Thoracic aorta (tissue), 2 donors: ENCODE measurements at regions not wholly inside any gene's neighbourhood (a gene's known extent, or its start where the extent isn't known, plus 50 kb on each side); places are given as distances from the start of the nearest gene placed in this dataset.

ENCODE experiments used
- ATAC-seq: fragments of 150-250 bp; one replicate; pipeline ENCODE4 v1.8.0; 2017; ENCODE audit warnings: low read depth; ENCODE audit not compliant: insufficient number of reproducible peaks, low FRiP score
- DNase-seq: peaks from one replicate; pipeline ENCODE4 v3.0.0-alpha.2; 2020; ENCODE audit warnings: low spot score
- H3K27ac ChIP-seq, 2 donors: fragments of 200-600 bp; sonication (generic); 1 replicate in 1 of 2; 2 replicates in 1 of 2; pipeline ENCODE4 v1.5.1; 2016; ENCODE audit warnings: mild to moderate bottlenecking in 2 of 2, moderate library complexity in 2 of 2
- H3K27me3 ChIP-seq: fragments of 200-600 bp; sonication (generic); replicated peaks from 2 replicates; pipeline ENCODE4 v1.6.0; 2016; ENCODE audit warnings: mild to moderate bottlenecking; ENCODE audit not compliant: insufficient read depth
- H3K36me3 ChIP-seq: fragments of 200-600 bp; sonication (generic); one replicate; pipeline ENCODE4 v1.5.1; 2016
- H3K4me1 ChIP-seq, 2 donors: fragments of 200-600 bp; sonication (generic); 1 replicate in 1 of 2; 2 replicates in 1 of 2; pipeline versions ENCODE4 v1.5.1 to v1.6.0; 2016; ENCODE audit warnings: low read depth in 2 of 2, mild to moderate bottlenecking in 1 of 2; ENCODE audit not compliant: control insufficient read depth in 1 of 2
- H3K4me3 ChIP-seq: fragments of 200-600 bp; sonication (generic); 2 replicates; pipeline ENCODE4 v1.5.1; 2016; ENCODE audit warnings: mild to moderate bottlenecking
- H3K9me3 ChIP-seq: fragments of 200-600 bp; sonication (generic); 2 replicates; pipeline ENCODE4 v1.5.1; 2016
- TF ChIP-seq, protein P1 (sequence below): fragments of 200-600 bp; sonication (generic); IDR thresholded peaks from one replicate; pipeline ENCODE4 v1.5.1; 2019; ENCODE audit warnings: antibody characterized with exemption

DNA sequence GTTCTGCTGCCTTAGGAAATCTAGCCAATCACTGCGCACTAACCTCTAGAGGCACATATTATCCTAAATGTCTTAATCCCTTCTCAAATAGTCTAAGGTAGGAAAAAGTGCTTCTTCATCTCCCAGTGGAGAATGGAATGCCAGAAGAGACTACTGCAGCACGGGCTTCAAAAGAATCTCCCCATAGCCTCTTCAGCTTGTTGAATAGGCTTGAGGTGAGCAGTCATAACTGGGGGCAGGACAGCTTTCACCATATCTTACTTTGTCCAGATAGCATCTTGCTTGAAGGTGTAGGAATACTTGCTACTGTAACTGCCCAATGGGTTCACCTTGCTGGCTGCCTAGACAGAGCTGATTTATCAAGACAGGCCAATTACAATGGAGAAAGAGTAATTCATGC is 88.8 kb downstream of the MBL2 start:
- no peak for ATAC-seq
- TF ChIP-seq, protein P1, sequence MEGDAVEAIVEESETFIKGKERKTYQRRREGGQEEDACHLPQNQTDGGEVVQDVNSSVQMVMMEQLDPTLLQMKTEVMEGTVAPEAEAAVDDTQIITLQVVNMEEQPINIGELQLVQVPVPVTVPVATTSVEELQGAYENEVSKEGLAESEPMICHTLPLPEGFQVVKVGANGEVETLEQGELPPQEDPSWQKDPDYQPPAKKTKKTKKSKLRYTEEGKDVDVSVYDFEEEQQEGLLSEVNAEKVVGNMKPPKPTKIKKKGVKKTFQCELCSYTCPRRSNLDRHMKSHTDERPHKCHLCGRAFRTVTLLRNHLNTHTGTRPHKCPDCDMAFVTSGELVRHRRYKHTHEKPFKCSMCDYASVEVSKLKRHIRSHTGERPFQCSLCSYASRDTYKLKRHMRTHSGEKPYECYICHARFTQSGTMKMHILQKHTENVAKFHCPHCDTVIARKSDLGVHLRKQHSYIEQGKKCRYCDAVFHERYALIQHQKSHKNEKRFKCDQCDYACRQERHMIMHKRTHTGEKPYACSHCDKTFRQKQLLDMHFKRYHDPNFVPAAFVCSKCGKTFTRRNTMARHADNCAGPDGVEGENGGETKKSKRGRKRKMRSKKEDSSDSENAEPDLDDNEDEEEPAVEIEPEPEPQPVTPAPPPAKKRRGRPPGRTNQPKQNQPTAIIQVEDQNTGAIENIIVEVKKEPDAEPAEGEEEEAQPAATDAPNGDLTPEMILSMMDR = no peak

DNA sequence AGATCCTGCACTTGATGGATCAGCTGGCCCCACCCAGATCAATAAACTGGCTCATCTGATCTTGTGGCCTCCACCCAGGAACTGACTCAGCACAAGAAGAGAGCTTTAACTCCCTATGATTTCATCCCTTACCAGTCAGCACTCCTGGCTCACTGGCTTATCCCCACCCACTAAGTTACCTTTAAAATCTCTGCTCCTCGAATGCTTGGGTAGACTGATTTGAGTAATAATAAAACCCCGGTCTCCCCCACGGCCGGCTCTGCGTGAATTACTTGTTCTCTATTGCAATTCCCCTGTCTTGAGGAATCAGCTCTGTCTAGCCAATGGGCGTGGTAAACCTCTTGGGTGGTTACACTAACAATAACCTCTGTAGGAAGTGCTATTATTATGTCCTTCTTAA is 83.7 kb downstream of the MBL2 start:
- DNase-seq (no peak), ATAC-seq (no peak)
- Histone ChIP-seq H3K4me3 (no peak overlapping the region), H3K27me3 (no peaks in the 10 kb centered on the region), H3K9me3 (no peaks in the 10 kb centered on the region), H3K4me1 (no peaks in the 10 kb centered on the region), H3K36me3 (no peaks in the 10 kb centered on the region), H3K27ac (no peak overlapping the region)
- TF ChIP-seq, protein P1 = no peak

More for the DNA sequence above, 88.8 kb downstream of the MBL2 start:
- H3K27me3 ChIP-seq = no peaks in the 10 kb centered on the region
- H3K9me3 ChIP-seq = no peaks in the 10 kb centered on the region
- H3K36me3 ChIP-seq = no peaks in the 10 kb centered on the region
- no peak overlapping the region for H3K4me3 ChIP-seq
- H3K27ac ChIP-seq = no peak overlapping the region
- H3K4me1 ChIP-seq = no peaks in the 10 kb centered on the region
- DNase-seq = no peak

DNA sequence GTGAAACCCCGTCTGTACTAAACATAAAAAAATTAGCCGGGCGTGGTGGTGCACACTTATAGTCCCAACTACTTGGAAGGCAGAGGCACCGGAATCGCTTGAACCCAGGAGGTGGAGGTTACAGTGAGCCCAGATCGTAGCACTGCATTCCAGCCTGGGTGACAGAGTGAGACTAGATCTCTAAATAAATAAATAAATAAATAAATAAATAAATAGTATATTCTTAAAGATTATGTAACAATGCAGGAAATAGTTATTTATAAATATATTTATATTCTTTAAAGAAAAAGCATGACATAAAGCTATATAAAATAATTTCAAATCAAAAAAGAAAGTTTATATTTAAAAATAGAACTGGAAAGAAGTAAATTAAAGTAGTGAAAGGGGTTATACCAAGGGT is 76.4 kb downstream of the MBL2 start:
- DNase-seq (no peak), ATAC-seq (no peak)
- H3K27me3 ChIP-seq = no peaks in the 10 kb centered on the region
- H3K27ac ChIP-seq = no peak overlapping the region
- no peak overlapping the region for H3K4me3 ChIP-seq
- H3K36me3 ChIP-seq = no peaks in the 10 kb centered on the region
- TF ChIP-seq, protein P1 = no peak
- no peaks in the 10 kb centered on the region for H3K4me1 ChIP-seq
- H3K9me3 ChIP-seq = no peaks in the 10 kb centered on the region

DNA sequence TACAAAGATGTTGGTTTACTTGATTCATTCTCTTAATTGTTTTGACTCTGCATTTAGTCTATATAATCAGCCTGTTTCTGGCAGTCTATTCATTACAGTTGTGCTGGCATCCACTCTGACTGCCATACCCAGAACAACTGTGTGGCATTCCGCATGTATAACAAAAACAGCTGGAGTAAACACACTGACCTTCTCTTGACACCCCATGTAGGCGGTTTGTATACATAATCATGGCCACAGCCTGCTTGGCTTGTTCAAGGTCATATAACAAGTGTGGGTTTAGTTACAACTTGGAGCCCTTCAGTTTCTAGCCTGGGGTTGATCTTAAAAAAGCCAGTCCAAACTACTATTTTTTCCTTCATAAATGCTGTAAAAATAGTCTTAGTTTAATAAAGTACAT is 70.9 kb downstream of the MBL2 start:
- no peak for DNase-seq
- TF ChIP-seq, protein P1 = no peak
- no peaks in the 10 kb centered on the region for H3K36me3 ChIP-seq
- no peak overlapping the region for H3K27ac ChIP-seq
- no peaks in the 10 kb centered on the region for H3K9me3 ChIP-seq
- no peak overlapping the region for H3K4me3 ChIP-seq
- ATAC-seq = no peak
- no peaks in the 10 kb centered on the region for H3K4me1 ChIP-seq
- H3K27me3 ChIP-seq = no peaks in the 10 kb centered on the region

DNA sequence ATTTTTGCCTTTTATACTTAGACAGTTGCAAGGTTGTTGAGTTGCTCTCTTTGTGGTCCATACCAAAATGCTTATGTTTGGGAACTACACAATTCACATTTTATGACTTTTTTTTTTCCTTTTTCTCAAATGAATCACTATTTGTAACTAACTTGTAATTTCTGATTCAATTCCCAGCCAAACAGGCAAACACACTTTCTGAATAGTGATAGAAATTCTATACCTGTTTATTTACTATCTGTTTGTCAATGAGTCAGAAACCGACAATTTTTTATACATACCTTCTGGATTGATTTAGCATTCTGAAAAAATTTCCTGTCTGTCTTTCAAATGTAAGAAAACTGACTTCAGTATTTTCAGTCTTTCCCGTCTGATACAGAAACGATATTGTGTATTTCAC is 69.1 kb downstream of the MBL2 start:
- no peak for DNase-seq

More for the DNA sequence above, 69.1 kb downstream of the MBL2 start:
- Histone ChIP-seq H3K27me3 (no peaks in the 10 kb centered on the region), H3K4me1 (no peaks in the 10 kb centered on the region), H3K36me3 (no peaks in the 10 kb centered on the region), H3K27ac (no peak overlapping the region), H3K4me3 (no peak overlapping the region), H3K9me3 (no peaks in the 10 kb centered on the region)
- no peak for ATAC-seq
- TF ChIP-seq, protein P1 = no peak
